HepG2 (cell line): ENCODE measurements at regions not wholly inside any gene's neighbourhood (a gene's known extent, or its start where the extent isn't known, plus 50 kb on each side); places are given as distances from the start of the nearest gene placed in this dataset.

ENCODE experiments used
- ATAC-seq: fragments of 200-7000 bp; cut with Tn5 transposase; 3 replicates; pipeline ENCODE4 v1.9.1; 2020; ENCODE audit warnings: mild to moderate bottlenecking, moderate library complexity
- BruUV-seq: library from RNA; stranded (reverse); fragments of 400-500 nt; replicated peaks from 2 replicates; lab custom pipeline; 2021; lab: Mats Ljungman, UMichigan
- CTCF ChIA-PET: fragments of 300-600 bp; formaldehyde crosslinking; extraction: SDS; loops from one replicate; lab custom pipeline; 2021; ENCODE audit warnings: low total read pairs, inconsistent platforms, low intra/inter-chr PET ratio; lab: Yijun Ruan, JAX
- POLR2A ChIA-PET: fragments of 350-600 bp; sonication (Branson Sonifier 250); formaldehyde crosslinking; loops from one replicate; lab custom pipeline; 2020; ENCODE audit warnings: antibody characterized with exemption, inconsistent platforms; lab: Yijun Ruan, JAX
- DNase-seq: peaks from one replicate; pipeline ENCODE4 v3.0.0-alpha.2; 2015; ENCODE audit warnings: low spot score
- FAIRE-seq: peaks from 3 replicates; lab custom pipeline; 2011; peaks lifted over from hg19 to GRCh38; lab: Jason Lieb, UNC
- H2AFZ ChIP-seq: one replicate; pipeline ENCODE4 v1.6.1; 2011; ENCODE audit warnings: low read length, inconsistent platforms
- H3K27ac ChIP-seq: fragments of 300-600 bp; 3 replicates; pipeline ENCODE4 v1.8.0; 2011; ENCODE audit warnings: mixed run types, mild to moderate bottlenecking, mixed read lengths, low read length, inconsistent platforms; ENCODE audit not compliant: insufficient read depth; ENCODE audit errors: extremely low read length
- H3K27me3 ChIP-seq, 2 experiments: fragments of 200-600 bp in 1 of 2; 2 replicates in 1 of 2; 3 replicates in 1 of 2; pipeline versions ENCODE4 v1.6.0 to v1.8.0; 2011; ENCODE audit warnings: low read length in 2 of 2, mild to moderate bottlenecking in 2 of 2, moderate library complexity in 2 of 2, inconsistent platforms in 1 of 2; ENCODE audit not compliant: insufficient read depth in 2 of 2, control insufficient read depth in 1 of 2
- H3K36me3 ChIP-seq, 2 experiments: fragments of 200-600 bp in 1 of 2; replicated peaks in 1 of 2; 2 replicates in 1 of 2; 3 replicates in 1 of 2; pipeline versions ENCODE4 v1.5.1 to v1.8.0; 2011; ENCODE audit warnings: low read length in 2 of 2, inconsistent platforms in 1 of 2; ENCODE audit not compliant: insufficient read depth in 2 of 2, control insufficient read depth in 1 of 2
- H3K4me1 ChIP-seq: 2 replicates; pipeline ENCODE4 v1.5.1; 2012; ENCODE audit warnings: low read length, inconsistent platforms; ENCODE audit not compliant: insufficient read depth
- H3K4me2 ChIP-seq: 2 replicates; pipeline ENCODE4 v1.6.0; 2011; ENCODE audit warnings: low read depth, low read length, inconsistent platforms
- H3K4me3 ChIP-seq, 3 experiments: fragments of 200-600 bp in 1 of 3; sonication (generic), shearing (Covaris generic) in 1 of 3; replicated peaks in 1 of 3; 2 replicates each; pipeline ENCODE4 v1.5.1; 2011 to 2016; ENCODE audit warnings: low read length in 3 of 3, inconsistent platforms in 2 of 3, low read depth in 2 of 3, mild to moderate bottlenecking in 2 of 3, control low read depth in 1 of 3, mixed read lengths in 1 of 3; ENCODE audit not compliant: insufficient read depth in 1 of 3
- H3K79me2 ChIP-seq: one replicate; pipeline ENCODE4 v1.6.1; 2011; ENCODE audit warnings: low read length, inconsistent platforms; ENCODE audit not compliant: insufficient read depth
- H3K9ac ChIP-seq: 2 replicates; pipeline ENCODE4 v1.6.0; 2011; ENCODE audit warnings: mild to moderate bottlenecking, low read depth, low read length, inconsistent platforms; ENCODE audit not compliant: insufficient read depth
- H3K9me3 ChIP-seq: 2 replicates; pipeline ENCODE4 v1.5.1; 2012; ENCODE audit warnings: mild to moderate bottlenecking, low read length
- H4K20me1 ChIP-seq: 2 replicates; pipeline ENCODE4 v1.6.0; 2011; ENCODE audit warnings: inconsistent platforms, mild to moderate bottlenecking, low read length, moderate library complexity; ENCODE audit not compliant: insufficient read depth
- ATF7-NPFF ChIP-seq: sonication (generic); formaldehyde crosslinking; IDR thresholded peaks from 2 replicates; pipeline ENCODE4 v1.8.1; 2023; ENCODE audit warnings: mild to moderate bottlenecking, low read depth, missing genetic modification reagents, moderate library complexity
- HNRNPK ChIP-seq: fragments of 200-400 bp; formaldehyde crosslinking; IDR thresholded peaks from 2 replicates; pipeline ENCODE4 v1.6.1; 2018; ENCODE audit warnings: low read length, low read depth, moderate library complexity, mild to moderate bottlenecking; ENCODE audit not compliant: poor library complexity, severe bottlenecking
- RAD51 ChIP-seq: fragments of 450-650 bp; IDR thresholded peaks from 2 replicates; pipeline ENCODE4 v1.6.1; 2016; ENCODE audit warnings: borderline replicate concordance
- RFX1 ChIP-seq: fragments of 450-650 bp; IDR thresholded peaks from 2 replicates; pipeline ENCODE4 v1.6.1; 2017
- TOPORS ChIP-seq: sonication (generic); formaldehyde crosslinking; IDR thresholded peaks from 2 replicates; pipeline ENCODE4 v1.8.0; 2023; ENCODE audit warnings: mild to moderate bottlenecking, missing genetic modification reagents
- ZNF3 ChIP-seq: IDR thresholded peaks from 2 replicates; pipeline ENCODE4 v1.7.0; 2017; ENCODE audit warnings: inconsistent platforms
- ZNF891 ChIP-seq: sonication (generic); formaldehyde crosslinking; IDR thresholded peaks from 2 replicates; pipeline ENCODE4 v1.5.0; 2020; ENCODE audit warnings: mild to moderate bottlenecking, missing genetic modification reagents
- WGBS: methylation state at CpG from one replicate; pipeline ENCODE4 v1.1.6; 2017; ENCODE audit warnings: low lambda C conversion rate; 5-methylcytosine and 5-hydroxymethylcytosine counted together
- in situ Hi-C: cut with HindIII; loops from 2 replicates; pipeline ENCODE4 v1.10.0; 2017; ENCODE audit warnings: low pct_unique_long_range_greater_than_20kb; ENCODE audit not compliant: extremely low pct_ligation_motif_present
- intact Hi-C: fragments of 100-400 bp; cut with micrococcal nuclease; formaldehyde crosslinking; loops from one replicate; pipeline ENCODE4 v1.10.0; 2022; ENCODE audit not compliant: unreplicated experiment
- TF ChIP-seq, protein P1 (sequence below), 2 experiments: sonication (generic) in 1 of 2; formaldehyde crosslinking in 1 of 2; IDR thresholded peaks; 2 replicates each; pipeline versions ENCODE4 v1.4.0 to v1.6.1; 2016 to 2020; ENCODE audit warnings: borderline replicate concordance in 1 of 2, low read depth in 1 of 2, mild to moderate bottlenecking in 1 of 2, missing genetic modification reagents in 1 of 2

GRCh38 chr2:31788273-31788672 is 207.5 kb upstream of the SRD5A2 start:
- 25% methylated on average over 4 of the region's 4 CpGs for WGBS
- no peaks in the 10 kb centered on the region for H3K79me2 ChIP-seq
- H3K4me1 ChIP-seq, result peaks cover 7% of the 10 kb centered on the region; the same call in 1 of the 2 replicates
- POLR2A ChIA-PET, result no interaction called here
- TF ChIP-seq HNRNPK (peak; percentile 73), ZNF891 (CRISPR knock-in tag) (no peak), ATF7-NPFF (CRISPR knock-in tag) (no peak), RAD51 (peak; percentile 70), RFX1 (no peak), ZNF3 (CRISPR knock-in tag) (no peak)
- TF ChIP-seq, all 625 proteins: peak for 2
- intact Hi-C loops, result no loop called here
- H4K20me1 ChIP-seq, result no peaks in the 10 kb centered on the region
- FAIRE-seq (no peak), ATAC-seq (no peak), DNase-seq (no peak)
- no peak overlapping the region for H3K4me2 ChIP-seq
- in situ Hi-C loops, result no loop called here
- no peak overlapping the region for H3K9ac ChIP-seq
- H3K27me3 ChIP-seq, result no peaks in the 10 kb centered on the region
- H3K4me3 ChIP-seq, result no peak overlapping the region
- no peaks in the 10 kb centered on the region for H3K9me3 ChIP-seq
- H3K27ac ChIP-seq, result no peak overlapping the region
- CTCF ChIA-PET, result no interaction called here
- H3K36me3 ChIP-seq, result no peaks in the 10 kb centered on the region
- BruUV-seq, result no TSS peak
- no peak overlapping the region for H2AFZ ChIP-seq

GRCh38 chr2:31785876-31786275 is 205.1 kb upstream of the SRD5A2 start:
- H3K9ac ChIP-seq, result no peak overlapping the region
- peaks cover 7% of the 10 kb centered on the region; the same call in 1 of the 2 replicates for H3K4me1 ChIP-seq
- 7% methylated on average over 2 of the region's 2 CpGs for WGBS
- no peak overlapping the region for H3K4me3 ChIP-seq
- DNase-seq (no peak), ATAC-seq (peak; percentile 60; the same call in 2 of the 3 replicates), FAIRE-seq (peak; percentile 4)
- H3K27me3 ChIP-seq, result no peaks in the 10 kb centered on the region
- no peaks in the 10 kb centered on the region for H3K36me3 ChIP-seq
- no TSS peak for BruUV-seq
- no peaks in the 10 kb centered on the region for H4K20me1 ChIP-seq
- no peak overlapping the region for H3K27ac ChIP-seq
- ChIA-PET POLR2A (no interaction called here), CTCF (no interaction called here)
- no peak overlapping the region for H2AFZ ChIP-seq
- in situ Hi-C loops (no loop called here), intact Hi-C loops (no loop called here)
- no peaks in the 10 kb centered on the region for H3K79me2 ChIP-seq
- no peak overlapping the region for H3K4me2 ChIP-seq
- no peak for TF ChIP-seq TOPORS (CRISPR knock-in tag)
- TF ChIP-seq, protein P1, sequence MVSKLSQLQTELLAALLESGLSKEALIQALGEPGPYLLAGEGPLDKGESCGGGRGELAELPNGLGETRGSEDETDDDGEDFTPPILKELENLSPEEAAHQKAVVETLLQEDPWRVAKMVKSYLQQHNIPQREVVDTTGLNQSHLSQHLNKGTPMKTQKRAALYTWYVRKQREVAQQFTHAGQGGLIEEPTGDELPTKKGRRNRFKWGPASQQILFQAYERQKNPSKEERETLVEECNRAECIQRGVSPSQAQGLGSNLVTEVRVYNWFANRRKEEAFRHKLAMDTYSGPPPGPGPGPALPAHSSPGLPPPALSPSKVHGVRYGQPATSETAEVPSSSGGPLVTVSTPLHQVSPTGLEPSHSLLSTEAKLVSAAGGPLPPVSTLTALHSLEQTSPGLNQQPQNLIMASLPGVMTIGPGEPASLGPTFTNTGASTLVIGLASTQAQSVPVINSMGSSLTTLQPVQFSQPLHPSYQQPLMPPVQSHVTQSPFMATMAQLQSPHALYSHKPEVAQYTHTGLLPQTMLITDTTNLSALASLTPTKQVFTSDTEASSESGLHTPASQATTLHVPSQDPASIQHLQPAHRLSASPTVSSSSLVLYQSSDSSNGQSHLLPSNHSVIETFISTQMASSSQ (IDR thresholded peaks at IDR 0.05; ENCODE audit: low read depth), result peak; percentile 32; the same call in 1 of the 2 replicates
- TF ChIP-seq, protein P1 (CRISPR knock-in tag; IDR thresholded peaks at IDR 0.05; ENCODE audit: borderline replicate concordance), result no peak
- H3K9me3 ChIP-seq, result no peaks in the 10 kb centered on the region
